GM21529 (cell line): ENCODE measurements at regions not wholly inside any gene's neighbourhood (a gene's known extent, or its start where the extent isn't known, plus 50 kb on each side); places are given as distances from the start of the nearest gene placed in this dataset.

Experiments used
- ATAC-seq: cut with Tn5 transposase; IDR thresholded peaks from one replicate; pipeline ENCODE4 v1.9.1; 2021; ENCODE audit not compliant: unreplicated experiment

GRCh38 chr6:56771189-56771588, 128.5 kb upstream of the DST start:
- no peak for ATAC-seq

GRCh38 chr6:56770011-56770520, 127.4 kb upstream of the DST start:
- no peak for ATAC-seq

GRCh38 chr6:56767892-56768531, 125.3 kb upstream of the DST start:
- ATAC-seq, result no peak

- ATAC-seq, result no peak
Observed at GRCh38 chr6:56767435-56767834, 124.7 kb upstream of the DST start.

- peak; percentile 81 for ATAC-seq
Observed at GRCh38 chr6:56766806-56767178, 124.1 kb upstream of the DST start.

DNA sequence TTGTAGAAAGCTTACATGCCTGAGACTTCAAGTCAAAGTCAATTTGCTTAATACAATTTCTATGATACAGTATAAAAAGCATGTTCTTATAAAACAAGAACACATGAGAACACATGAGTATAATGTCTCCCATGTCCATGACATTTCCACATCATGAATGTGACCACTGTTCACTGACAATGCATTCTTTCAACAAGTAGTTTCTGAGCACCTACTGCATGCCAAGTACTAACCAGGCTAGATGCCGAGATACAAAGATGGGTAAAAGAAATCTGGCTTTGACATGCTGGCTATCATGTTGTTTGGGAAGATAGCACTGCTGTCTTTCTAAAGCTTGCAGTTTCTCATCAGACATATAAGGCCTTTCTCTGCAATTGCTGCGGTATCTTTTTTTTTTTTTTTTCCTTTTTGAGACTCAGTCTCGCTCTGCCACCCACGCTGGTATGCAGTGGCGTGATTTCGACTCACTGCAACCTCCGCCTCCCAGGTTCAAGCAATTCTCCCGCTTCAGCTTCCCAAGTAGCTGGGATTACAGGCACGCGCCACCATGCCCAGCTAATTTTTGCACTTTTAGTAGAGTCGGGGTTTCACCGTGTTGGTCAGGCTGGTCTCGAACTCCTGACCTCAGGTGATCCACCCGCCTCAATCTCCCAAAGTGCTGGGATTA, 123.6 kb upstream of the DST start:
- no peak for ATAC-seq

DNA sequence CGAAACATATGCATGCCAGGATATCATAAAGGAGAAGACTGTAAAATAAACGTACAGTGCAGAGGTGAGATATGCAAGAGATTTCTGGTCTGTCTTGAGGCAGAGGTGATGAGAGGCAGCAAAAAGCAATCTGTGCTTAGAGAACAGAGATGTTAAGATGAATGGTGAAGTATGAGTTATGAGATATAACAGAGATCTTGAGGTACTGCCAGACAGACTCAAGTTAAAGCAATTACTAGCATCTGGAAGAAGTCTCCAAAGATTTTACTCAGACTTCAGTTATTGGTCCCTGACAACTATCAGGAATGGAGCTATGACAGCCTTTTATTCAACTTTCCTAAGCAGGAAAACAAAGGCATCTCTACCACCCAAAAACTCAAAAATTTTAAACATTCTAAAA, 122.8 kb upstream of the DST start:
- ATAC-seq, result no peak

DNA sequence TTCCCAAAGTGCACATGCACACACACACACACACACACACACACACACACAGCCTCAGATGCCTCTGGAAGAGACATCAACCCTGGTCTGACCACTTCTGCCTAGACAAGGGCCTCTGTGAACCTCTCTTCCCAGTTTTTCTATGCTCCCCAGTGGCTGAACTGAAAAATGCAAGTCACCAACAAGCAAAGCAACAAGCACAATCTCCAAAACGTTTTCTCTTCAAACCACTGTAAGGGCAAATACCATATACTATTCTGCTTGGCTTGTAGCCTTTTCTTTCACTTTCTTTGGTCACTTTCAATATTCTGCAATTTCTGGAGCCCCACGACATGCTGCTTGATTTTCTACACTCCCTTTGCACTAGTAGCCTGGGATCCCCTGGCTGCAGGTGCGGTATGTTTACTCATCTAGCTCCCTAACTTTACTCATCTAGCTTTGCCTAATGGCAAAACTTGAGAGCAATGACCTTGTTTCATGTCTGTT, 121.4 kb upstream of the DST start:
- ATAC-seq, result peak; percentile 49

DNA sequence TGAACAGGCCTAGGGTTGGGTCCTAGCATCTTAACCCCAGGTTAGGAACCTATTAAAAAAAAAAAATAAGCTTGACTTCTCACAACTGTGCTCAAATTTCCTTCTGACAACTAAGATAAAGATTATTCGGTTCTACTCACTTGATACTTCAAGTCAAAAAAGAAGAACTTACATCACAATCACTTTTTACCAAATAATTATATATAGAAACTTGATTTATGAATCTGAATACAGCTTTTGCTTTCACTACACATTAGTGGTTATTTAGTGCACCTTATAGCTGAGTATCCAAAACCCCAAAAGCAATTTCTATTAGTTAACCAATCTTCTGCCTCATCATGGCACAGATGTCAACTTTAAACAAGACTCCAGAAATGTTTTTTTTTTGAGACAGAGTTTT, 119.0 kb upstream of the DST start:
- no peak for ATAC-seq

DNA sequence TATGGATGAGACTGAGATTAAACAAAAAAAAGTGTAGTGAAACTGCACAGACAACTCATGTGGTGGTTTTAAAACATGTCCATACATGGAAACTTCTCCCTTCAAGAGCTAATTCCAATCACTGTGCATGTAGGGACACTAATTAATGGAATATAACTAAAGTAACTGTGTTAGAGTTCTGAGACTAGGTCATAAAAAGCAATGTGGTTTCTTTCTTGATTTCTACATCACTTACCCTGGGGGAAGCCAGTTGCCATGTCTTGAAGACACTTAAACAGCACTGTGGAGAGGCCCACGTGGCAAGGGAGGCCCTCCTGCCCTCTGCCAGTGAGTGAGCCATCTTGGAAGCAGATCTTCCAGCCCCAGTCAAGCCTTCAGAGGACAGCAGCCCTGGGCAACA, 118.2 kb upstream of the DST start:
- ATAC-seq, result no peak

- peak; percentile 26 for ATAC-seq
Observed at GRCh38 chr6:56759521-56759920, 116.8 kb upstream of the DST start.

DNA sequence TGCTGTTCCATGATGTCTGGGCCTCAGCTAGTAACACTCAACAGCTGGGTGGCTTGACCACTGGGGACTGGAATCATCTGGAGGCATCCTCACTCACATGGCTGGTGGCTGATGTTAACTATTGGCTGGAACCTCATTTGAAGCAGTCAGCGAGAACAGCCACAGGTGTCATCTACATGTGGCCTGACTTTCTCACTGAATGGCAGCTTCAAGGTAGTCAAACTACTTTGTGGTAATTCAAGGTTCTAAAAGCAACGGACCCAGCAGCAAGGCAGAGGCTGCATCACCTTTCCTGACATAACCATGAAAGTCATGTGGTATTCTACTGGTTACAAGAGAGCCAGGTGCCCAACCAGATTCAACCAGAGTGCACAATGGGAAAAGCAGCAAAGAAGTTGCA, 115.9 kb upstream of the DST start:
- peak; percentile 24 for ATAC-seq

DNA sequence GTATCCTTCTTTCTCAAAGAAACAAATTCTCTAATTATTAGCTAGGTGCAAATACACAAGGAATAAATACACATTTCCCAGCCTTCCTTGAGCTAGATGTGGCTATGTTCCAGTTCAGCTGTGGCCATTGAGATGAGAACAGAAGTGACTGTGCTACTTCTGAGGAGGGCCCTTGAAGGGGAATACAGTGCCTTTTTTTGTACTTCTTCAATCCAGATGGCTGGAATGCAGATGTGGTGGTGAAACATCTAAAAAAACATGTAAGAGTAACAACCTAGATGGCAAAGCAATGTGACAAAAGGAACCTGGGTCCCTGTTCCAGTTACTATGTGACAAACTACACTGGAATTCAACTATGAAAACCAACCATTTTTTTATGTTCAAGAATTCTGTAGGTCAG, 115.4 kb upstream of the DST start:
- ATAC-seq, result peak; percentile 43

- peak; percentile 39 for ATAC-seq
Observed at GRCh38 chr6:56757588-56757984, 114.9 kb upstream of the DST start.

- no peak for ATAC-seq
Observed at GRCh38 chr6:56756791-56757587, 114.3 kb upstream of the DST start.

- ATAC-seq, result no peak
Observed at GRCh38 chr6:56756219-56756789, 113.6 kb upstream of the DST start.

GRCh38 chr6:56755040-56755439, 112.4 kb upstream of the DST start:
- ATAC-seq, result no peak

GRCh38 chr6:56753811-56754210, 111.1 kb upstream of the DST start:
- no peak for ATAC-seq

DNA sequence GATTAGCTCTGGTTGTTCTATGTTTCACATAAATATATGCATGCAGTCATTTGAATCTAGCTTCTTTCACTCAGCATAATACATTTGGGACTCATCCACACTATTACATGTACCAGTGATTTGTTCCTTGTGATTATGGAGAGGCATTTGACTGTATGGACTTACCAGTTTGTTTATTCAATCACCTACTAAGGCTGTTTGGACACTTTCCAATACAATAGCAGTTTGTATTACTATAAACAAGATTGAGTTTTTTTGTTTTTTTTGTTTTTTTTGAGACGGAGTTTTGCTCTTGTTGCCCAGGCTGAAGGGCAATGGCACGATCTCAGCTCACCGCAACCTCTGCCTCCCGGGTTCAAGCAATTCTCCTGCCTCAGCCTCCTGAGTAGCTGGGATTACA, 109.8 kb upstream of the DST start:
- ATAC-seq, result no peak

DNA sequence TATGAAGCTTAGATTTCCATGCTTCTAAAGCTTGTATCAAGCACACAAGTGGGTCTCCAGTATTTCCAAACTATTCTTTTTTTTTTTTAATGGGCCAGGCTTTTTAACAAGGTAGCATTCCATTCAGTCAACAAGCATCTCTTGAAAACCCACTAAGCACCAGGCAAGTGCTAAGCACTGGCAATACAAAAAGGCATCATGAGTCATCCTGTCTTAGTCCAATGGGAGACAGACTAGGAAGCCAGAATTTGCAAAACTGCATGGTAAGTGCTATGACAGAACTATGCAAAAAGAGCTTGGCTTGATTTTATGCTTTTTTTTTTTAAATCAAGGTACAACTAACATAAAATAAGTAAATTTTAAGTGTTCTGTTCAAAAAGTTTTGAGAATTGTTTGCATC, 109.3 kb upstream of the DST start:
- no peak for ATAC-seq

DNA sequence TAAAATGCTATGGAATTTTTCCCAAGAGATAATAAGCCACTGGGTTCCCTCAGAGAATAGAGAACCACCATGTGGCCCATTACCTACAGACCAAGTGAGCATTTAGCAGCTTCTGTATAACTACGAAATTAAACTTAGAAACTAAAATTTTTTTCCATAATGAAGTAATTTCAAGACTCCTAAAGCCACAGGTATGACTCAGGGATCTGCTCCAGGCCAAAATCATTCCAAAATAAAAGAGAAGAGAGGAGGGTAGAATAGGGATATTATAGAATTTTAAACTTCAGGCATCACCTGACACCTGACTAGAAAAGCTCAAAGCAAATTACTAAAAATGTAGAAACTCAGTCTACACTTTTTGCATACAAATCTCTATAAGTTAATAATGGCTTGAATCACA, 108.9 kb upstream of the DST start:
- ATAC-seq, result no peak

DNA sequence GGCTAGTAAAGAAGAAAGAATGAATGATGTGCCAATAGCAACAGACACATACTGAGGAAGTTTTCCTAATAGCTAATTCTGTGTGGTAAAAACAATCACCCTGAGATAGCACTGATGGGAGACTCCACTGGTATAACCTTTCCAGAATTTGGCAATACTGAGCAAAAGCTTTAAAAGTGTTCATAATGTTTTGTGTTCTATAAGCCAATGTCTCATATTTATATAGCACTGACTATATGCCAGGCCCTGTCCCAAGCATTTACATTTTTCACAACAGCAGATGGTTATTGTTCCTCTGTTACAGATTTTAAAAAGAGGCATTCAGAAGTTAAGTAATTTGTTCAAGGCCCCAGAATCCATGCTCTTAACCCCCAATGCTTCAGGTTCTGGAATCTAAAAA, 108.0 kb upstream of the DST start:
- no peak for ATAC-seq
